ENCODE measurements at regions not wholly inside any gene's neighbourhood (a gene's known extent, or its start where the extent isn't known, plus 50 kb on each side); places are given as distances from the start of the nearest gene placed in this dataset.

GRCh38 chr7:142463401-142463850 is 205.6 kb upstream of the PRSS58 start:
- no peak for TF ChIP-seq POLR2A (IDR thresholded peaks at IDR 0.05)
- TF ChIP-seq CTCF (IDR thresholded peaks at IDR 0.05) = no peak
- H3K27me3 ChIP-seq = no peaks in the 10 kb centered on the region
- H3K36me3 ChIP-seq = no peaks in the 10 kb centered on the region
- H3K4me3 ChIP-seq = no peak overlapping the region
- DNase-seq = no peak
- H3K9me3 ChIP-seq = no peaks in the 10 kb centered on the region
- H3K4me1 ChIP-seq = no peaks in the 10 kb centered on the region
- H3K27ac ChIP-seq = no peak overlapping the region
- intact Hi-C loops (cut with DNase I; ENCODE audit: low total_unique reads) = no loop called here

DNA sequence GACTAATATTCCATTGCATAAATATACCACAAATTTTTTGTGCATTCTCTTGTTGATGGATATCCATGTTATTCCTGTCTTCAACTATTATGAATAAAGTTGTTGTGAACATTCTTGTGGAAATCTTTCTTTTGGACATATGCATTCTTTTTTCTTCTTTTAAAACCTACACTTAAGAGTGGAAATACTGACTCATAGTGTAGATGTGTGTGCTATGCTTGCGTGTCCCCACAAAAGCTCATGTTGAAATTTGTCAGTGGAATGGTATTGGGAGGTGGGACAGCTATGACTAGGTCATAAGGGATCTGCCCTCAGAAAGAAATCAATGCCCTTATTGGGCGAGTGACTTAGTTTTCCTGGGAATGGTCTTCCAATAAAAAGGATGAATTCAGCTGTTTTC is 203.6 kb upstream of the PRSS58 start:
- Histone ChIP-seq H3K27me3 (no peaks in the 10 kb centered on the region), H3K4me3 (no peak overlapping the region), H3K36me3 (no peaks in the 10 kb centered on the region), H3K4me1 (no peaks in the 10 kb centered on the region), H3K9me3 (no peaks in the 10 kb centered on the region), H3K27ac (no peak overlapping the region)
- no peak for TF ChIP-seq CTCF (IDR thresholded peaks at IDR 0.05)
- no peak for TF ChIP-seq POLR2A (IDR thresholded peaks at IDR 0.05)
- DNase-seq = no peak
- intact Hi-C loops (cut with DNase I; ENCODE audit: low total_unique reads) = no loop called here

DNA sequence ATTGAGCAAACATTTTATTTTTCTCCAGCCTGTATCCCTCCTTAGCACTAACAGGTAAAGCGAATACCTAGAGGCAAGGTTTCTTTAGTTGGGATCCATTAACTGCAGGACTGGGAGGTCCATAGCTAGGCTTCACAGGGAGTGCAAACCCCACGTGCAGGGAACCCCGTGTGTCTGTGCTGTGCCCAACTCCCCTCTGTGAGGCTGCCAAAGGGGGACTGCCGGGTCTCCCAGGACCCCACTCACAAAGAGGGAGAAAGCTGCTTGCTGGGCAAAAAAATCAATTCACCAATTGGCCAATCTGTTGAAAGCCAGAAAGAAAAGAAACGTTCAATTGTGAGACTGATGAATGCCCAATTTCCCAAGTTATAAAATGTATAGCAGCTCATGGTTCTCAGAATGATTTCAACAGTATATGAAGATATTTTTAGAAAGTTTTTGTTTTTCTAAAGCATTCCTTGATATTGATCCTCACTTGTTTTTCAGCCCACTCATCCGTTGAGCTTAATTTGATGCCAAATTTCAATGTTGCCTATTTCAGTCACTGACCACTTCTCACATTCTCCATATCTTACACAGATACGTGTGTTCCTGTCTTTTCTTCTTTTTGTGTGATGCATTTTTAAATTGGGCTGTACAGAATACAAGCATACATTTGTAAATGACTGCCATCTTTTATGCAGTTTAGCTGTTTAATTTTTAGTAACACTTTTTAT is 202.7 kb upstream of the PRSS58 start:
- DNase-seq = no peak
- Histone ChIP-seq H3K27me3 (no peaks in the 10 kb centered on the region), H3K36me3 (no peaks in the 10 kb centered on the region), H3K27ac (no peak overlapping the region), H3K4me1 (no peaks in the 10 kb centered on the region), H3K4me3 (no peak overlapping the region), H3K9me3 (no peaks in the 10 kb centered on the region)
- TF ChIP-seq POLR2A (IDR thresholded peaks at IDR 0.05) = no peak
- no peak for TF ChIP-seq CTCF (IDR thresholded peaks at IDR 0.05)
- intact Hi-C loops (cut with DNase I; ENCODE audit: low total_unique reads) = no loop called here

DNA sequence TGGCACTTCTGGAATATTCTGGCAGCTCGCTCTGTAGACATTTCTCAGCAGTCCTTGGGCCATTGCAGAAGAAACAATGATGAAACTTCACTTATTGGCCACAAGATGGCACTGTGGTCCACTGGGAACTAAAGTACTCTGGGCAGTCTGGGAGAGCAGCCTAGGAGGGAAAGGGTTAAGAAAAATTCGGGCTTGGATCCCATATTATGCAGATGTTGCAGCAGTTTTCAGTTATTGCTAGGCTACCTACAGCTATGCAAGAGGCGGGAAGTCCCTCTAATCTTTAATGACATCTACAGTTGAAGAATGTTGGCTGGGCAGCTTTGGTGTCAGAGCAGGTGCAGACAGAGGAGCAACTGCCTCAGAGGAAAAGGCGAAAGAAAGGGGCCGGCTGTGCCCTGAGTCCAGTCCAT is 201.7 kb upstream of the PRSS58 start:
- DNase-seq = no peak
- no peaks in the 10 kb centered on the region for H3K9me3 ChIP-seq
- H3K27me3 ChIP-seq = no peaks in the 10 kb centered on the region
- H3K4me3 ChIP-seq = no peak overlapping the region
- H3K36me3 ChIP-seq = no peaks in the 10 kb centered on the region
- TF ChIP-seq CTCF (IDR thresholded peaks at IDR 0.05) (peak; percentile 13 to 35 (median 18)), POLR2A (IDR thresholded peaks at IDR 0.05) (no peak)
- no peaks in the 10 kb centered on the region for H3K4me1 ChIP-seq
- H3K27ac ChIP-seq = no peak overlapping the region
- intact Hi-C loops (cut with DNase I; ENCODE audit: low total_unique reads) = no loop called here

DNA sequence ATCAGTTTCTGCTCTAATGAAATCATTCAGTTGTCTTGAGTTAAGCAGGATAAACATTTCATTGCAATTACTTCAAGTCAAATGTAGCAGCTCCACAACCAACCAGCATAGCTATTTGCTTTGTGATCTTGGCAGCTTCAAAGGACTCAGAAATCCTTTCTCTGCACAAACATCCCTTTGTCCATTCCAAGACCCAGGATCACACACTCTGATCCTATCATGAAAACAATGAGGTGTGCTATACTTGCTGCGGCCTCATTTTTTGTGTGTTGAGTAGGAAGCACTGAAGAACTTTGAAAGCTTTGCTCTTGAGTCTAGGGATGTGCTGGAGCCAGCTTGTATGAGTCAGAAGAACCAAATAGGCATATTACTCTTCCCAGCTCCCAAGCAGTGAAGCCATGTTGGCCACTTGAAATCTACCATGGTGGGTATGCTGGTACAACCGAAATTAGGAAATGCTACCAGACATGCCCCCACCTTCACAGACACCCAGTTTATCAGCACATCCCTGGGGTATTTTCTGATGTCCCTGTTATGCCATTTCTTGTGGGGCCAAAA is 199.4 kb upstream of the PRSS58 start:
- no peaks in the 10 kb centered on the region for H3K36me3 ChIP-seq
- no peak for TF ChIP-seq POLR2A (IDR thresholded peaks at IDR 0.05)
- TF ChIP-seq CTCF (IDR thresholded peaks at IDR 0.05) = no peak
- no peak for DNase-seq

More for the DNA sequence above, 199.4 kb upstream of the PRSS58 start:
- Histone ChIP-seq H3K9me3 (no peaks in the 10 kb centered on the region), H3K27me3 (no peaks in the 10 kb centered on the region), H3K27ac (no peak overlapping the region), H3K4me3 (no peak overlapping the region), H3K4me1 (no peaks in the 10 kb centered on the region)
- intact Hi-C loops (cut with DNase I; ENCODE audit: low total_unique reads) = no loop called here
